Loucy (cell line): ENCODE measurements at regions not wholly inside any gene's neighbourhood (a gene's known extent, or its start where the extent isn't known, plus 50 kb on each side); places are given as distances from the start of the nearest gene placed in this dataset.

ENCODE experiments used
- H2AFZ ChIP-seq: fragments of 200-600 bp; sonication (generic); 2 replicates; pipeline ENCODE4 v1.6.0; 2016; ENCODE audit warnings: antibody characterized with exemption, mild to moderate bottlenecking, low read length, moderate library complexity
- H3F3A ChIP-seq: fragments of 200-600 bp; 2 replicates; pipeline ENCODE4 v1.6.0; 2016; ENCODE audit warnings: antibody characterized with exemption, low read depth, mild to moderate bottlenecking
- H3K27me3 ChIP-seq: fragments of 200-600 bp; sonication (generic); 2 replicates; pipeline ENCODE4 v1.6.1; 2014; ENCODE audit warnings: low read length, mild to moderate bottlenecking; ENCODE audit not compliant: insufficient read depth, poor library complexity, severe bottlenecking
- H3K36me3 ChIP-seq: fragments of 200-600 bp; sonication (generic); 2 replicates; pipeline ENCODE4 v1.6.1; 2016; ENCODE audit warnings: low read length; ENCODE audit not compliant: insufficient read depth
- H3K4me1 ChIP-seq: fragments of 200-600 bp; sonication (generic); 2 replicates; pipeline ENCODE4 v1.5.1; 2014; ENCODE audit warnings: low read length, mild to moderate bottlenecking; ENCODE audit not compliant: insufficient read depth, poor library complexity, severe bottlenecking
- H3K4me2 ChIP-seq: fragments of 200-600 bp; sonication (generic); 2 replicates; pipeline ENCODE4 v1.6.0; 2014; ENCODE audit warnings: antibody characterized with exemption, low read length, low read depth, mild to moderate bottlenecking; ENCODE audit not compliant: poor library complexity, severe bottlenecking
- H3K4me3 ChIP-seq: fragments of 200-600 bp; sonication (generic); 2 replicates; pipeline ENCODE4 v1.5.1; 2014; ENCODE audit warnings: low read length, mild to moderate bottlenecking, mixed read lengths; ENCODE audit not compliant: poor library complexity, severe bottlenecking
- H3K79me2 ChIP-seq: fragments of 200-600 bp; sonication (generic); 2 replicates; pipeline ENCODE4 v1.6.1; 2014; ENCODE audit warnings: low read length; ENCODE audit not compliant: insufficient read depth
- H3K9ac ChIP-seq: fragments of 200-600 bp; sonication (generic); 2 replicates; pipeline ENCODE4 v1.6.0; 2014; ENCODE audit warnings: mild to moderate bottlenecking, low read depth, low read length, moderate library complexity; ENCODE audit not compliant: poor library complexity, severe bottlenecking
- H3K9me2 ChIP-seq: fragments of 200-600 bp; sonication (generic); replicated peaks from 2 replicates; pipeline ENCODE4 v1.6.1; 2016; ENCODE audit warnings: low read depth, low read length, mixed read lengths
- H3K9me3 ChIP-seq: fragments of 200-600 bp; sonication (generic); 2 replicates; pipeline ENCODE4 v1.6.1; 2014; ENCODE audit warnings: mild to moderate bottlenecking, antibody characterized with exemption, low read length, low read depth; ENCODE audit not compliant: insufficient read depth
- H4K20me1 ChIP-seq: fragments of 200-600 bp; sonication (generic); 2 replicates; pipeline ENCODE4 v1.6.0; 2014; ENCODE audit warnings: antibody characterized with exemption, low read length, mild to moderate bottlenecking; ENCODE audit not compliant: insufficient read depth, poor library complexity, severe bottlenecking
- CTCF ChIP-seq: fragments of 200-600 bp; sonication (generic); conservative IDR thresholded peaks from 2 replicates; pipeline ENCODE4 v1.5.1; 2014; ENCODE audit warnings: mild to moderate bottlenecking, antibody characterized with exemption, low read length
- EZH2phosphoT487 ChIP-seq: fragments of 200-600 bp; IDR thresholded peaks from 2 replicates; pipeline ENCODE4 v1.6.1; 2018; ENCODE audit warnings: antibody characterized with exemption, mild to moderate bottlenecking, moderate library complexity, borderline replicate concordance

DNA sequence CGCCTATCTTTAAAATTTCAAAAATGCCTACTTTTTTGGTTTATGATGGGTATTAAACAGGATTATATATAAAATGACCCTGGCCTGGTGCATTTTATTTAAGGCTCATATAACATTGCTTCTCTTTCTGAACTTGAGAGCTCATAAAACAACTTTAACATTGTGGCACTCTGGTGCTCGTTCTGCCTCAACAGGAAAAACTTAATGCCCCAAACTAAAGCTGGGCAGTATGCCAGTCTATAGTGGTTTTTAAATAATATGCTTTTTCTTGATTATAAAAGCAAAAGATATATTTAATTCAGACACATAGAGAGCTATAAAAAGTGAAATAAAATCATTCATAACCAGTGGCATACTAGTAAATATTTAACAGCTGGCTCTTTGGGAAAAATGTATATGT is 269.3 kb upstream of the GULP1 start:
- Histone ChIP-seq H3K79me2 (no peaks in the 10 kb centered on the region), H4K20me1 (no peaks in the 10 kb centered on the region), H3K9me2 (no peaks in the 10 kb centered on the region), H3F3A (no peaks in the 10 kb centered on the region), H3K9me3 (peaks cover 7% of the 10 kb centered on the region; the same call in 1 of the 2 replicates), H2AFZ (no peak overlapping the region), H3K4me1 (peaks cover 18% of the 10 kb centered on the region), H3K36me3 (no peaks in the 10 kb centered on the region), H3K4me3 (no peak overlapping the region), H3K4me2 (peak overlapping the region; percentile 30), H3K9ac (no peak overlapping the region), H3K27me3 (no peaks in the 10 kb centered on the region)
- TF ChIP-seq EZH2phosphoT487 (no peak), CTCF (no peak)

DNA sequence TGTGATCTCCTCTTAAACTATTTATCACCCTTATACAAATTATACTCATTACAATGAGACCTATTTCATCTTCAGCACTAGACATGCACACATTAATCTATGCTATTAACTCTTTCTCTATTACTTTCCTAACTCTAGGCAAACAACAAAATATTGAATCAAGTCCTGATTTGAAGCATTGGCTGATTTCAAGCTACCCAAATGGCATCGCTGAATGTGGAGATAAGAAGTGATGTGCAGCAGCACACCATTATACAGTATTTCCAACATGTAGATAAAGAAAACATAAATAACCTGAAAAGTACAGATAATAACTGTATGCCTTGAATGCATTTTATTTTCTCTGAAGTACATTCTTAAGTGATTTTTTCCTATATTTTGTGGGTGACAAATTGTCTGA is 268.6 kb upstream of the GULP1 start:
- H3K79me2 ChIP-seq = no peaks in the 10 kb centered on the region
- H3K4me3 ChIP-seq = no peak overlapping the region
- no peaks in the 10 kb centered on the region for H3K9me2 ChIP-seq
- no peaks in the 10 kb centered on the region for H3K36me3 ChIP-seq
- peaks cover 18% of the 10 kb centered on the region for H3K4me1 ChIP-seq
- peaks cover 7% of the 10 kb centered on the region; the same call in 1 of the 2 replicates for H3K9me3 ChIP-seq
- no peaks in the 10 kb centered on the region for H4K20me1 ChIP-seq
- H3K4me2 ChIP-seq = peak overlapping the region; percentile 7
- no peaks in the 10 kb centered on the region for H3F3A ChIP-seq
- no peak overlapping the region for H2AFZ ChIP-seq
- TF ChIP-seq EZH2phosphoT487 = no peak
- TF ChIP-seq CTCF = no peak
- no peaks in the 10 kb centered on the region for H3K27me3 ChIP-seq
- H3K9ac ChIP-seq = no peak overlapping the region

DNA sequence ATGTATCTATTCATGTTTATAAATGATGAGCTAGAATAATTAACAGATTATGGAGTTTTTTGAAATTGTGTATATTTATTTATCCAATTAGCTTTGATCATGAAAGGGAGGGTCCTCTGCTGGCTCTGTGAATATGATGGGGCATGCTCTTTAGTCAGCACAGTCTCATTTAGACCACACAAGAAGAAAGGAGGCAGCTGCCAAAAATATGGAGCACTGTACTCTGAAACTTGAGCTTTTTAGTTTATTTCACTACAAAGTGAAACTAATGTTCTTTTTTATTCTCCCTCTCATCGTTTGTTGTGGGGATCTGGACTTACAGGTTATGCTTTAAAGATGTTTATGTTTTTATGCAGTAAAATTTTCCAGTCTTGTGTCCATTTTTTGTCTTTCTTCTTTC is 266.9 kb upstream of the GULP1 start:
- Histone ChIP-seq H4K20me1 (no peaks in the 10 kb centered on the region), H3K79me2 (no peaks in the 10 kb centered on the region), H3K9me2 (no peaks in the 10 kb centered on the region), H3K4me1 (peaks cover 18% of the 10 kb centered on the region), H3K36me3 (no peaks in the 10 kb centered on the region), H3K27me3 (no peaks in the 10 kb centered on the region), H3K9me3 (peaks cover 6% of the 10 kb centered on the region; the same call in 1 of the 2 replicates), H2AFZ (no peak overlapping the region), H3K9ac (no peak overlapping the region), H3K4me3 (no peak overlapping the region), H3F3A (no peaks in the 10 kb centered on the region), H3K4me2 (no peak overlapping the region)
- TF ChIP-seq EZH2phosphoT487 (no peak), CTCF (no peak)
